ENCODE measurements at regions not wholly inside any gene's neighbourhood (a gene's known extent, or its start where the extent isn't known, plus 50 kb on each side); places are given as distances from the start of the nearest gene placed in this dataset.

GRCh38 chr13:59545007-59545406, 618.7 kb downstream of the DIAPH3 start:
- no peaks in the 10 kb centered on the region for H3K36me3 ChIP-seq
- no peak for ATAC-seq

GRCh38 chr13:59546178-59546577, 617.5 kb downstream of the DIAPH3 start:
- H3K4me1 ChIP-seq = no peaks in the 10 kb centered on the region
- WGBS, 2 donors (ENCODE audit: low coverage in 1 of 2) = 79 to 100% methylated on average over 1 of the region's 1 CpG
- H3K4me3 ChIP-seq = no peak overlapping the region
- no peak overlapping the region for H3K27ac ChIP-seq
- H3K36me3 ChIP-seq = no peaks in the 10 kb centered on the region
- H3K27me3 ChIP-seq = no peaks in the 10 kb centered on the region
- TF ChIP-seq POLR2A (IDR thresholded peaks at IDR 0.05) (no peak), EP300 (IDR thresholded peaks at IDR 0.05) (no peak), POLR2AphosphoS5 (IDR thresholded peaks at IDR 0.05) (no peak), CTCF (IDR thresholded peaks at IDR 0.05) (no peak)
- H3K9me3 ChIP-seq = peaks cover 0 to 23% (median 0%) of the 10 kb centered on the region in 3 donors
- no peak for ATAC-seq

More at GRCh38 chr13:59545007-59545406, 618.7 kb downstream of the DIAPH3 start:
- H3K9me3 ChIP-seq = peaks cover 0 to 12% (median 0%) of the 10 kb centered on the region in 3 donors
- no peak overlapping the region for H3K4me3 ChIP-seq
- TF ChIP-seq EP300 (IDR thresholded peaks at IDR 0.05) (no peak), POLR2AphosphoS5 (IDR thresholded peaks at IDR 0.05) (no peak), POLR2A (IDR thresholded peaks at IDR 0.05) (no peak), CTCF (IDR thresholded peaks at IDR 0.05) (no peak)
- no CpG with 5 or more reads among the region's 1 CpG for WGBS, 2 donors (ENCODE audit: low coverage in 1 of 2)
- H3K4me1 ChIP-seq = no peaks in the 10 kb centered on the region
- no peak overlapping the region for H3K27ac ChIP-seq
- no peaks in the 10 kb centered on the region for H3K27me3 ChIP-seq

GRCh38 chr13:59547950-59548349, 615.8 kb downstream of the DIAPH3 start:
- no peaks in the 10 kb centered on the region for H3K27me3 ChIP-seq
- no peak overlapping the region for H3K27ac ChIP-seq
- H3K36me3 ChIP-seq = no peaks in the 10 kb centered on the region
- H3K4me3 ChIP-seq = no peak overlapping the region
- no peak for TF ChIP-seq POLR2AphosphoS5 (IDR thresholded peaks at IDR 0.05)
- TF ChIP-seq EP300 (IDR thresholded peaks at IDR 0.05) = no peak
- no peak for TF ChIP-seq CTCF (IDR thresholded peaks at IDR 0.05)
- no peak for TF ChIP-seq POLR2A (IDR thresholded peaks at IDR 0.05)
- no peak for ATAC-seq
- WGBS, 2 donors (ENCODE audit: low coverage in 1 of 2) = no CpG with 5 or more reads among the region's 1 CpG
- peaks cover 0 to 29% (median 0%) of the 10 kb centered on the region in 3 donors for H3K9me3 ChIP-seq
- H3K4me1 ChIP-seq = no peaks in the 10 kb centered on the region

GRCh38 chr13:59562924-59563323, 600.8 kb downstream of the DIAPH3 start:
- Histone ChIP-seq H3K27ac (no peak overlapping the region), H3K27me3 (no peaks in the 10 kb centered on the region), H3K9me3 (peaks cover 0 to 34% (median 0%) of the 10 kb centered on the region in 3 donors), H3K4me1 (no peaks in the 10 kb centered on the region), H3K36me3 (no peaks in the 10 kb centered on the region), H3K4me3 (no peak overlapping the region)
- ATAC-seq = no peak
- WGBS, 2 donors (ENCODE audit: low coverage in 1 of 2) = no CpG with 5 or more reads among the region's 4 CpGs
- TF ChIP-seq EP300 (IDR thresholded peaks at IDR 0.05) = no peak
- TF ChIP-seq POLR2AphosphoS5 (IDR thresholded peaks at IDR 0.05) = no peak
- no peak for TF ChIP-seq POLR2A (IDR thresholded peaks at IDR 0.05)
- no peak for TF ChIP-seq CTCF (IDR thresholded peaks at IDR 0.05)

- ATAC-seq = no peak
These were observed 597.2 kb downstream of the DIAPH3 start for GRCh38 chr13:59566561-59566960.

More at GRCh38 chr13:59566561-59566960, 597.2 kb downstream of the DIAPH3 start:
- H3K4me3 ChIP-seq = no peak overlapping the region
- H3K27me3 ChIP-seq = no peaks in the 10 kb centered on the region
- WGBS, 2 donors (ENCODE audit: low coverage in 1 of 2) = 100% methylated on average over 1 of the region's 1 CpG
- no peak overlapping the region for H3K27ac ChIP-seq
- no peaks in the 10 kb centered on the region for H3K4me1 ChIP-seq
- no peaks in the 10 kb centered on the region for H3K36me3 ChIP-seq
- peaks cover 0 to 14% (median 0%) of the 10 kb centered on the region in 3 donors for H3K9me3 ChIP-seq
- no peak for TF ChIP-seq CTCF (IDR thresholded peaks at IDR 0.05)
- TF ChIP-seq POLR2A (IDR thresholded peaks at IDR 0.05) = no peak
- TF ChIP-seq POLR2AphosphoS5 (IDR thresholded peaks at IDR 0.05) = no peak
- TF ChIP-seq EP300 (IDR thresholded peaks at IDR 0.05) = no peak

All from gastroesophageal sphincter (tissue), 4 donors.